ENCODE measurements at regions not wholly inside any gene's neighbourhood (a gene's known extent, or its start where the extent isn't known, plus 50 kb on each side); places are given as distances from the start of the nearest gene placed in this dataset.

GRCh38 chr3:31184261-31185061, 290.0 kb upstream of the GADL1 start:
- Histone ChIP-seq H3K36me3 (ENCODE audit: insufficient read depth) (no peaks in the 10 kb centered on the region), H3K4me1 (ENCODE audit: insufficient read depth) (no peaks in the 10 kb centered on the region), H3K4me3 (ENCODE audit: low read depth, low read length) (no peak overlapping the region), H3K27ac (ENCODE audit: low read depth) (no peak overlapping the region)
- 64% methylated on average over 3 of the region's 3 CpGs for WGBS
- DNase-seq (ENCODE audit: extremely low spot score): no peak

- no peak overlapping the region for H3K4me3 ChIP-seq (ENCODE audit: low read depth, low read length)
- 74% methylated on average over 2 of the region's 2 CpGs for WGBS
These were observed 290.5 kb upstream of the GADL1 start for GRCh38 chr3:31185062-31185357.

GRCh38 chr3:31186041-31186440, 291.6 kb upstream of the GADL1 start:
- DNase-seq (ENCODE audit: extremely low spot score): no peak
- H3K4me3 ChIP-seq (ENCODE audit: low read depth, low read length): no peak overlapping the region
- no peaks in the 10 kb centered on the region for H3K4me1 ChIP-seq (ENCODE audit: insufficient read depth)
- H3K27ac ChIP-seq (ENCODE audit: low read depth): no peak overlapping the region
- 93% methylated on average over 4 of the region's 4 CpGs for WGBS
- no peaks in the 10 kb centered on the region for H3K36me3 ChIP-seq (ENCODE audit: insufficient read depth)

More at GRCh38 chr3:31185062-31185357, 290.5 kb upstream of the GADL1 start:
- H3K27ac ChIP-seq (ENCODE audit: low read depth): no peak overlapping the region
- no peaks in the 10 kb centered on the region for H3K4me1 ChIP-seq (ENCODE audit: insufficient read depth)
- DNase-seq (ENCODE audit: extremely low spot score): no peak
- H3K36me3 ChIP-seq (ENCODE audit: insufficient read depth): no peaks in the 10 kb centered on the region

- Histone ChIP-seq H3K4me1 (ENCODE audit: insufficient read depth) (no peaks in the 10 kb centered on the region), H3K27ac (ENCODE audit: low read depth) (no peak overlapping the region), H3K36me3 (ENCODE audit: insufficient read depth) (no peaks in the 10 kb centered on the region), H3K4me3 (ENCODE audit: low read depth, low read length) (no peak overlapping the region)
- no peak for DNase-seq (ENCODE audit: extremely low spot score)
- 82% methylated on average over 1 of the region's 1 CpG for WGBS
These were observed 292.9 kb upstream of the GADL1 start for GRCh38 chr3:31187380-31187779.

- no peak overlapping the region for H3K27ac ChIP-seq (ENCODE audit: low read depth)
- DNase-seq (ENCODE audit: extremely low spot score): no peak
- no peak overlapping the region for H3K4me3 ChIP-seq (ENCODE audit: low read depth, low read length)
- no peaks in the 10 kb centered on the region for H3K36me3 ChIP-seq (ENCODE audit: insufficient read depth)
- no peaks in the 10 kb centered on the region for H3K4me1 ChIP-seq (ENCODE audit: insufficient read depth)
- 75% methylated on average over 6 of the region's 6 CpGs for WGBS
These were observed 293.7 kb upstream of the GADL1 start for GRCh38 chr3:31188112-31188511.

- Histone ChIP-seq H3K27ac (ENCODE audit: low read depth) (no peak overlapping the region), H3K4me1 (ENCODE audit: insufficient read depth) (no peaks in the 10 kb centered on the region), H3K36me3 (ENCODE audit: insufficient read depth) (no peaks in the 10 kb centered on the region), H3K4me3 (ENCODE audit: low read depth, low read length) (no peak overlapping the region)
- DNase-seq (ENCODE audit: extremely low spot score): no peak
- 97% methylated on average over 1 of the region's 1 CpG for WGBS
These were observed 294.9 kb upstream of the GADL1 start for GRCh38 chr3:31189330-31189729.

GRCh38 chr3:31189971-31190370, 295.5 kb upstream of the GADL1 start:
- no peaks in the 10 kb centered on the region for H3K36me3 ChIP-seq (ENCODE audit: insufficient read depth)
- H3K4me1 ChIP-seq (ENCODE audit: insufficient read depth): no peaks in the 10 kb centered on the region
- no peak overlapping the region for H3K27ac ChIP-seq (ENCODE audit: low read depth)
- DNase-seq (ENCODE audit: extremely low spot score): no peak
- H3K4me3 ChIP-seq (ENCODE audit: low read depth, low read length): no peak overlapping the region

GRCh38 chr3:31191354-31191753, 296.9 kb upstream of the GADL1 start:
- H3K36me3 ChIP-seq (ENCODE audit: insufficient read depth): no peaks in the 10 kb centered on the region
- H3K4me3 ChIP-seq (ENCODE audit: low read depth, low read length): no peak overlapping the region
- no peak for DNase-seq (ENCODE audit: extremely low spot score)
- WGBS: 88% methylated on average over 6 of the region's 6 CpGs
- no peaks in the 10 kb centered on the region for H3K4me1 ChIP-seq (ENCODE audit: insufficient read depth)
- no peak overlapping the region for H3K27ac ChIP-seq (ENCODE audit: low read depth)

- H3K4me3 ChIP-seq (ENCODE audit: low read depth, low read length): no peak overlapping the region
- DNase-seq (ENCODE audit: extremely low spot score): no peak
- H3K4me1 ChIP-seq (ENCODE audit: insufficient read depth): no peaks in the 10 kb centered on the region
- no peaks in the 10 kb centered on the region for H3K36me3 ChIP-seq (ENCODE audit: insufficient read depth)
- WGBS: 91% methylated on average over 2 of the region's 2 CpGs
- no peak overlapping the region for H3K27ac ChIP-seq (ENCODE audit: low read depth)
These were observed 299.0 kb upstream of the GADL1 start for GRCh38 chr3:31193429-31193828.

GRCh38 chr3:31193871-31194270, 299.4 kb upstream of the GADL1 start:
- 96% methylated on average over 1 of the region's 1 CpG for WGBS
- DNase-seq (ENCODE audit: extremely low spot score): no peak
- Histone ChIP-seq H3K36me3 (ENCODE audit: insufficient read depth) (no peaks in the 10 kb centered on the region), H3K4me3 (ENCODE audit: low read depth, low read length) (no peak overlapping the region), H3K27ac (ENCODE audit: low read depth) (no peak overlapping the region), H3K4me1 (ENCODE audit: insufficient read depth) (no peaks in the 10 kb centered on the region)

GRCh38 chr3:31196261-31196660, 301.8 kb upstream of the GADL1 start:
- no peak overlapping the region for H3K4me3 ChIP-seq (ENCODE audit: low read depth, low read length)
- H3K36me3 ChIP-seq (ENCODE audit: insufficient read depth): no peaks in the 10 kb centered on the region
- DNase-seq (ENCODE audit: extremely low spot score): no peak
- H3K4me1 ChIP-seq (ENCODE audit: insufficient read depth): no peaks in the 10 kb centered on the region
- no peak overlapping the region for H3K27ac ChIP-seq (ENCODE audit: low read depth)

GRCh38 chr3:31196881-31197364, 302.5 kb upstream of the GADL1 start:
- no peaks in the 10 kb centered on the region for H3K4me1 ChIP-seq (ENCODE audit: insufficient read depth)
- H3K27ac ChIP-seq (ENCODE audit: low read depth): no peak overlapping the region
- H3K36me3 ChIP-seq (ENCODE audit: insufficient read depth): no peaks in the 10 kb centered on the region
- no peak overlapping the region for H3K4me3 ChIP-seq (ENCODE audit: low read depth, low read length)
- WGBS: 60% methylated on average over 7 of the region's 7 CpGs
- peak; percentile 26 for DNase-seq (ENCODE audit: extremely low spot score)

GRCh38 chr3:31197941-31198340, 303.5 kb upstream of the GADL1 start:
- Histone ChIP-seq H3K4me3 (ENCODE audit: low read depth, low read length) (no peak overlapping the region), H3K27ac (ENCODE audit: low read depth) (no peak overlapping the region), H3K36me3 (ENCODE audit: insufficient read depth) (no peaks in the 10 kb centered on the region), H3K4me1 (ENCODE audit: insufficient read depth) (no peaks in the 10 kb centered on the region)
- WGBS: 93% methylated on average over 2 of the region's 2 CpGs
- DNase-seq (ENCODE audit: extremely low spot score): no peak

GRCh38 chr3:31198890-31199289, 304.4 kb upstream of the GADL1 start:
- no peaks in the 10 kb centered on the region for H3K4me1 ChIP-seq (ENCODE audit: insufficient read depth)
- no peak for DNase-seq (ENCODE audit: extremely low spot score)
- no peaks in the 10 kb centered on the region for H3K36me3 ChIP-seq (ENCODE audit: insufficient read depth)
- H3K4me3 ChIP-seq (ENCODE audit: low read depth, low read length): no peak overlapping the region
- no peak overlapping the region for H3K27ac ChIP-seq (ENCODE audit: low read depth)
